B cell (primary cell): ENCODE measurements at regions not wholly inside any gene's neighbourhood (a gene's known extent, or its start where the extent isn't known, plus 50 kb on each side); places are given as distances from the start of the nearest gene placed in this dataset.

Experiments
- EZH2 ChIP-seq: IDR thresholded peaks from 2 replicates; pipeline ENCODE4 v1.6.1; 2012; ENCODE audit warnings: borderline replicate concordance, low read depth, mild to moderate bottlenecking, moderate library complexity, low read length; ENCODE audit not compliant: insufficient read depth, poor library complexity, severe bottlenecking
- TF ChIP-seq, protein P1 (sequence below): fragments of 200-600 bp; IDR thresholded peaks from one replicate; pipeline ENCODE4 v1.8.0; 2022; ENCODE audit warnings: antibody characterized with exemption, mild to moderate bottlenecking

- TF ChIP-seq, protein P1, sequence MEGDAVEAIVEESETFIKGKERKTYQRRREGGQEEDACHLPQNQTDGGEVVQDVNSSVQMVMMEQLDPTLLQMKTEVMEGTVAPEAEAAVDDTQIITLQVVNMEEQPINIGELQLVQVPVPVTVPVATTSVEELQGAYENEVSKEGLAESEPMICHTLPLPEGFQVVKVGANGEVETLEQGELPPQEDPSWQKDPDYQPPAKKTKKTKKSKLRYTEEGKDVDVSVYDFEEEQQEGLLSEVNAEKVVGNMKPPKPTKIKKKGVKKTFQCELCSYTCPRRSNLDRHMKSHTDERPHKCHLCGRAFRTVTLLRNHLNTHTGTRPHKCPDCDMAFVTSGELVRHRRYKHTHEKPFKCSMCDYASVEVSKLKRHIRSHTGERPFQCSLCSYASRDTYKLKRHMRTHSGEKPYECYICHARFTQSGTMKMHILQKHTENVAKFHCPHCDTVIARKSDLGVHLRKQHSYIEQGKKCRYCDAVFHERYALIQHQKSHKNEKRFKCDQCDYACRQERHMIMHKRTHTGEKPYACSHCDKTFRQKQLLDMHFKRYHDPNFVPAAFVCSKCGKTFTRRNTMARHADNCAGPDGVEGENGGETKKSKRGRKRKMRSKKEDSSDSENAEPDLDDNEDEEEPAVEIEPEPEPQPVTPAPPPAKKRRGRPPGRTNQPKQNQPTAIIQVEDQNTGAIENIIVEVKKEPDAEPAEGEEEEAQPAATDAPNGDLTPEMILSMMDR: no peak
- no peak for TF ChIP-seq EZH2
Observed at GRCh38 chr13:73492811-73493210, 434.0 kb downstream of the KLF5 start.
